HCT116 (cell line): ENCODE measurements at regions not wholly inside any gene's neighbourhood (a gene's known extent, or its start where the extent isn't known, plus 50 kb on each side); places are given as distances from the start of the nearest gene placed in this dataset.

ENCODE experiments used
- ATAC-seq: fragments of 200-7000 bp; cut with Tn5 transposase; 2 replicates; pipeline ENCODE4 v1.9.1; 2020; ENCODE audit warnings: mild to moderate bottlenecking, moderate library complexity
- BruUV-seq: library from RNA; stranded (reverse); fragments of 400-500 nt; replicated peaks from 2 replicates; lab custom pipeline; 2021; lab: Mats Ljungman, UMichigan
- CTCF ChIA-PET: fragments of 300-600 bp; sonication (Branson Sonifier 250); formaldehyde crosslinking; loops from one replicate; lab custom pipeline; 2021; ENCODE audit warnings: antibody characterized with exemption; lab: Charles Lee
- POLR2A ChIA-PET: fragments of 300-600, 350-600 bp; sonication (Branson Sonifier 250); formaldehyde crosslinking; loops from one replicate; lab custom pipeline; 2021; ENCODE audit warnings: antibody characterized with exemption; lab: Charles Lee
- RAD21 ChIA-PET, 2 experiments: fragments of 300-600 bp; sonication (Branson Sonifier 250); formaldehyde crosslinking; loops; one replicate each; lab custom pipeline; 2023; ENCODE audit warnings: low total read pairs in 2 of 2; ENCODE audit not compliant: uncharacterized antibody in 2 of 2, unreplicated experiment in 2 of 2, low non-redundant PET in 1 of 2; lab: Charles Lee
- DNase-seq: peaks from one replicate; pipeline ENCODE4 v3.0.0-alpha.2; 2010; ENCODE audit warnings: low read depth, low spot score
- H2AFZ ChIP-seq: fragments of 200-600 bp; shearing (Covaris generic), sonication (generic); 2 replicates; pipeline ENCODE4 v1.6.1; 2017; ENCODE audit warnings: low read depth, mixed run types, mixed read lengths, antibody characterized with exemption, low read length; ENCODE audit not compliant: poor library complexity, severe bottlenecking
- H3K27ac ChIP-seq: 2 replicates; pipeline ENCODE4 v1.5.1; 2012; ENCODE audit warnings: low read depth, low read length
- H3K27me3 ChIP-seq: fragments of 200-600 bp; sonication (generic); 2 replicates; pipeline ENCODE4 v1.6.1; 2016; ENCODE audit warnings: mixed run types, low read length, mixed read lengths; ENCODE audit not compliant: insufficient read depth
- H3K36me3 ChIP-seq, 2 experiments: fragments of 200-500 bp in 1 of 2; fragments of 200-600 bp in 1 of 2; sonication (Bioruptor generic) in 1 of 2; sonication (generic) in 1 of 2; 2 replicates each; pipeline versions ENCODE4 v1.5.1 to v1.6.1; 2014 to 2016; ENCODE audit warnings: low read length in 2 of 2, inconsistent platforms in 1 of 2, mixed read lengths in 1 of 2, mixed run types in 1 of 2; ENCODE audit not compliant: insufficient read depth in 2 of 2, control insufficient read depth in 1 of 2
- H3K4me1 ChIP-seq, 2 experiments: fragments of 200-600 bp in 1 of 2; sonication (generic) in 1 of 2; 2 replicates each; pipeline versions ENCODE4 v1.5.1 to v1.6.1; 2012 to 2017; ENCODE audit warnings: low read length in 2 of 2, inconsistent platforms in 1 of 2, mild to moderate bottlenecking in 1 of 2, mixed read lengths in 1 of 2, mixed run types in 1 of 2, moderate library complexity in 1 of 2; ENCODE audit not compliant: insufficient read depth in 2 of 2, control insufficient read depth in 1 of 2
- H3K4me2 ChIP-seq: fragments of 200-600 bp; sonication (generic); 2 replicates; pipeline ENCODE4 v1.6.1; 2017; ENCODE audit warnings: mixed run types, low read length, mixed read lengths
- H3K4me3 ChIP-seq, 2 experiments: fragments of 200-600 bp in 1 of 2; sonication (generic) in 1 of 2; replicated peaks in 1 of 2; 2 replicates each; pipeline ENCODE4 v1.5.1; 2011 to 2016; ENCODE audit warnings: low read length in 2 of 2, control low read depth in 1 of 2, low read depth in 1 of 2, mild to moderate bottlenecking in 1 of 2, mixed read lengths in 1 of 2, mixed run types in 1 of 2
- H3K79me2 ChIP-seq: fragments of 200-600 bp; sonication (generic); 2 replicates; pipeline ENCODE4 v1.6.1; 2017; ENCODE audit warnings: mild to moderate bottlenecking, mixed run types, low read length, moderate library complexity, mixed read lengths; ENCODE audit not compliant: insufficient read depth
- H3K9ac ChIP-seq: fragments of 200-600 bp; sonication (generic); 2 replicates; pipeline ENCODE4 v1.6.1; 2016; ENCODE audit warnings: low read length, mixed read lengths
- H3K9me2 ChIP-seq: fragments of 200-600 bp; sonication (generic), shearing (Covaris generic); 2 replicates; pipeline ENCODE4 v1.6.1; 2017; ENCODE audit warnings: mixed run types, mild to moderate bottlenecking, moderate library complexity; ENCODE audit not compliant: insufficient read depth
- H3K9me3 ChIP-seq, 2 experiments: fragments of 200-500 bp in 1 of 2; fragments of 200-600 bp in 1 of 2; sonication (Bioruptor generic) in 1 of 2; sonication (generic) in 1 of 2; 2 replicates each; pipeline ENCODE4 v1.6.1; 2014 to 2017; ENCODE audit warnings: low read length in 2 of 2, mixed read lengths in 2 of 2, inconsistent platforms in 1 of 2, low read depth in 1 of 2, mild to moderate bottlenecking in 1 of 2, mixed run types in 1 of 2, moderate library complexity in 1 of 2; ENCODE audit not compliant: control insufficient read depth in 1 of 2, insufficient read depth in 1 of 2
- H4K20me1 ChIP-seq: fragments of 200-600 bp; sonication (generic), shearing (Covaris generic); 2 replicates; pipeline ENCODE4 v1.6.1; 2017; ENCODE audit warnings: mixed run types, mild to moderate bottlenecking, moderate library complexity; ENCODE audit not compliant: insufficient read depth
- CBX3 ChIP-seq: IDR thresholded peaks from 2 replicates; pipeline ENCODE4 v1.6.1; 2012; ENCODE audit warnings: low read depth
- CEBPB ChIP-seq: IDR thresholded peaks from 2 replicates; pipeline ENCODE4 v1.6.1; 2012; ENCODE audit warnings: low read depth
- CTCF ChIP-seq, 3 experiments: fragments of 200-600 bp in 1 of 3; sonication (generic) in 1 of 3; IDR thresholded peaks in 2 of 3; conservative IDR thresholded peaks in 1 of 3; 2 replicates each; pipeline ENCODE4 v1.5.1; 2012 to 2017; ENCODE audit warnings: low read depth in 2 of 3, low read length in 2 of 3, antibody characterized with exemption in 1 of 3, borderline replicate concordance in 1 of 3, control low read depth in 1 of 3, mild to moderate bottlenecking in 1 of 3, mixed read lengths in 1 of 3, mixed run types in 1 of 3, moderate library complexity in 1 of 3; ENCODE audit not compliant: insufficient read depth in 1 of 3
- ELF1 ChIP-seq: IDR thresholded peaks from 2 replicates; pipeline ENCODE4 v1.6.1; 2012; ENCODE audit warnings: low read depth, borderline replicate concordance
- EZH2 ChIP-seq: fragments of 200-600 bp; sonication (generic); IDR thresholded peaks from 2 replicates; pipeline ENCODE4 v1.6.1; 2017; ENCODE audit warnings: antibody characterized with exemption, mixed run types
- EZH2phosphoT487 ChIP-seq: fragments of 200-600 bp; IDR thresholded peaks from 2 replicates; pipeline ENCODE4 v1.6.1; 2018; ENCODE audit warnings: antibody characterized with exemption, borderline replicate concordance
- JUND ChIP-seq: IDR thresholded peaks from 2 replicates; pipeline ENCODE4 v1.6.1; 2012
- POLR2A ChIP-seq: IDR thresholded peaks from 2 replicates; pipeline ENCODE4 v1.7.0; 2011; ENCODE audit warnings: borderline replicate concordance; ENCODE audit not compliant: insufficient read depth, insufficient read length; ENCODE audit errors: extremely low read depth
- POLR2AphosphoS5 ChIP-seq: IDR thresholded peaks from 2 replicates; pipeline ENCODE4 v1.6.1; 2011; ENCODE audit warnings: mild to moderate bottlenecking, low read depth, low read length, moderate library complexity
- RAD21 ChIP-seq: IDR thresholded peaks from 2 replicates; pipeline ENCODE4 v1.6.1; 2012; ENCODE audit warnings: low read depth, mild to moderate bottlenecking
- SP1 ChIP-seq: IDR thresholded peaks from 2 replicates; pipeline ENCODE4 v1.6.1; 2012; ENCODE audit warnings: low read depth
- SRF ChIP-seq: IDR thresholded peaks from 2 replicates; pipeline ENCODE4 v1.6.1; 2012; ENCODE audit warnings: low read depth
- TCF7L2 ChIP-seq: IDR thresholded peaks from 2 replicates; pipeline ENCODE4 v1.7.0; 2011; ENCODE audit warnings: borderline replicate concordance, inconsistent platforms; ENCODE audit not compliant: insufficient read depth, insufficient read length; ENCODE audit errors: extremely low read depth
- YY1 ChIP-seq: IDR thresholded peaks from 2 replicates; pipeline ENCODE4 v1.6.1; 2011; ENCODE audit warnings: low read length, low read depth, moderate library complexity, mild to moderate bottlenecking; ENCODE audit not compliant: insufficient replicate concordance; ENCODE audit errors: extremely low read depth
- intact Hi-C: fragments of 100-400 bp; cut with micrococcal nuclease; formaldehyde crosslinking; loops from 2 replicates; pipeline ENCODE4 v1.10.0; 2022
- TF ChIP-seq, protein P1 (sequence below): IDR thresholded peaks from 2 replicates; pipeline ENCODE4 v1.6.1; 2012

GRCh38 chr2:13113002-13113401 is 396.3 kb downstream of the TRIB2 start:
- no peaks in the 10 kb centered on the region for H3K27me3 ChIP-seq
- DNase-seq (no peak), ATAC-seq (no peak)
- ChIA-PET CTCF (no interaction called here), RAD21 (no interaction called here), POLR2A (no interaction called here)
- BruUV-seq: no TSS peak
- intact Hi-C loops: no loop called here
- H3K27ac ChIP-seq: no peak overlapping the region
- no peaks in the 10 kb centered on the region for H3K9me2 ChIP-seq
- no peaks in the 10 kb centered on the region for H3K9me3 ChIP-seq
- H4K20me1 ChIP-seq: no peaks in the 10 kb centered on the region
- H3K36me3 ChIP-seq: no peaks in the 10 kb centered on the region
- no peak overlapping the region for H3K9ac ChIP-seq
- H3K4me3 ChIP-seq: no peak overlapping the region
- no peaks in the 10 kb centered on the region for H3K79me2 ChIP-seq
- no peaks in the 10 kb centered on the region for H3K4me1 ChIP-seq
- no peak overlapping the region for H2AFZ ChIP-seq
- H3K4me2 ChIP-seq: no peak overlapping the region
- TF ChIP-seq EZH2phosphoT487 (no peak), JUND (no peak), CEBPB (no peak), YY1 (no peak), EZH2 (no peak), POLR2AphosphoS5 (no peak), RAD21 (no peak), POLR2A (no peak), SRF (no peak), ELF1 (no peak), SP1 (no peak), CBX3 (no peak)
- TF ChIP-seq, protein P1, sequence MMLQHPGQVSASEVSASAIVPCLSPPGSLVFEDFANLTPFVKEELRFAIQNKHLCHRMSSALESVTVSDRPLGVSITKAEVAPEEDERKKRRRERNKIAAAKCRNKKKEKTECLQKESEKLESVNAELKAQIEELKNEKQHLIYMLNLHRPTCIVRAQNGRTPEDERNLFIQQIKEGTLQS: no peak
- TF ChIP-seq, all 23 proteins: peak for 0

GRCh38 chr2:13114391-13114790 is 397.7 kb downstream of the TRIB2 start:
- Histone ChIP-seq H3K4me3 (no peak overlapping the region), H3K4me2 (no peak overlapping the region), H3K9ac (no peak overlapping the region), H2AFZ (no peak overlapping the region), H3K9me2 (no peaks in the 10 kb centered on the region), H3K9me3 (no peaks in the 10 kb centered on the region), H3K27ac (no peak overlapping the region), H3K79me2 (no peaks in the 10 kb centered on the region), H4K20me1 (no peaks in the 10 kb centered on the region), H3K36me3 (no peaks in the 10 kb centered on the region), H3K27me3 (no peaks in the 10 kb centered on the region), H3K4me1 (no peaks in the 10 kb centered on the region)
- DNase-seq (no peak), ATAC-seq (no peak)
- RAD21 ChIA-PET: no interaction called here
- POLR2A ChIA-PET: no interaction called here
- intact Hi-C loops: no loop called here
- no peak for TF ChIP-seq TCF7L2
- TF ChIP-seq CTCF (IDR thresholded peaks at IDR 0.05 in 2 of 3, conservative IDR thresholded peaks at IDR 0.05 in 1 of 3; ENCODE audit: borderline replicate concordance in 1 of 3, insufficient read depth in 1 of 3, low read depth in 2 of 3, low read length in 2 of 3): no peak
- TF ChIP-seq CBX3: no peak
- no peak for TF ChIP-seq SRF
- no peak for TF ChIP-seq RAD21
- no peak for TF ChIP-seq JUND
- BruUV-seq: no TSS peak
- CTCF ChIA-PET: no interaction called here
